ENCODE measurements at regions not wholly inside any gene's neighbourhood (a gene's known extent, or its start where the extent isn't known, plus 50 kb on each side); places are given as distances from the start of the nearest gene placed in this dataset.

DNA sequence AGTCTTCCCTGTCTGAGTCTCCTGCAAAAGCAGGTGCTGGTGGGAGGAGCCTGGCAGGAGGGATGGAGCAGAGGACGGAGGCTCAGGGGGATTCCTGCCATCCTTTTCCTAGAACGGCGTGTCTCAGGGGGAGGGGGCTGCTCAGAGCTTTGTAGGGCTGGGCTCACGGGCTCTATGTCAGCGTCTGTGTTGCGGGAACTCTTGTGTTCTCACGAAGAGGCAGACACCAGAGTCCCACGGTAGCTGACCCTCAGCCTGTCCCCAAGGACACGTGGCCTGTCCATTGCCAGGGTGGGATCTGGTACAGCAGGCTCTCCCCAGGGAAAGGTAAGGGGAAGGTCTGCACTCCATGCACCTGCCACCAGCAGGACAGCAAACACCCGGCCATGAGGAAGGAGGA is 1505.2 kb downstream of the TBC1D22A start (continued):
- TF ChIP-seq, protein P1, sequence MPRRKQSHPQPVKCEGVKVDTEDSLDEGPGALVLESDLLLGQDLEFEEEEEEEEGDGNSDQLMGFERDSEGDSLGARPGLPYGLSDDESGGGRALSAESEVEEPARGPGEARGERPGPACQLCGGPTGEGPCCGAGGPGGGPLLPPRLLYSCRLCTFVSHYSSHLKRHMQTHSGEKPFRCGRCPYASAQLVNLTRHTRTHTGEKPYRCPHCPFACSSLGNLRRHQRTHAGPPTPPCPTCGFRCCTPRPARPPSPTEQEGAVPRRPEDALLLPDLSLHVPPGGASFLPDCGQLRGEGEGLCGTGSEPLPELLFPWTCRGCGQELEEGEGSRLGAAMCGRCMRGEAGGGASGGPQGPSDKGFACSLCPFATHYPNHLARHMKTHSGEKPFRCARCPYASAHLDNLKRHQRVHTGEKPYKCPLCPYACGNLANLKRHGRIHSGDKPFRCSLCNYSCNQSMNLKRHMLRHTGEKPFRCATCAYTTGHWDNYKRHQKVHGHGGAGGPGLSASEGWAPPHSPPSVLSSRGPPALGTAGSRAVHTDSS (CRISPR knock-in tag; conservative IDR thresholded peaks at IDR 0.05) = no peak
- TF ChIP-seq ZNF446 (CRISPR knock-in tag; IDR thresholded peaks at IDR 0.05) (no peak), SAFB2 (CRISPR knock-in tag; IDR thresholded peaks at IDR 0.05; ENCODE audit: borderline replicate concordance, low read depth) (no peak), SIX4 (CRISPR knock-in tag; IDR thresholded peaks at IDR 0.05) (no peak), ZEB1 (IDR thresholded peaks at IDR 0.05; ENCODE audit: insufficient replicate concordance, low read depth) (no peak), IKZF4 (CRISPR knock-in tag; IDR thresholded peaks at IDR 0.05; ENCODE audit: borderline replicate concordance, low read depth, not compliant biosample characterization) (no peak), STAG1 (CRISPR knock-in tag; IDR thresholded peaks at IDR 0.05) (no peak), ZFP62 (CRISPR knock-in tag; IDR thresholded peaks at IDR 0.05) (no peak), ATF7-NPFF (CRISPR knock-in tag; IDR thresholded peaks at IDR 0.05; ENCODE audit: low read depth) (no peak)
- TF ChIP-seq, protein P2, sequence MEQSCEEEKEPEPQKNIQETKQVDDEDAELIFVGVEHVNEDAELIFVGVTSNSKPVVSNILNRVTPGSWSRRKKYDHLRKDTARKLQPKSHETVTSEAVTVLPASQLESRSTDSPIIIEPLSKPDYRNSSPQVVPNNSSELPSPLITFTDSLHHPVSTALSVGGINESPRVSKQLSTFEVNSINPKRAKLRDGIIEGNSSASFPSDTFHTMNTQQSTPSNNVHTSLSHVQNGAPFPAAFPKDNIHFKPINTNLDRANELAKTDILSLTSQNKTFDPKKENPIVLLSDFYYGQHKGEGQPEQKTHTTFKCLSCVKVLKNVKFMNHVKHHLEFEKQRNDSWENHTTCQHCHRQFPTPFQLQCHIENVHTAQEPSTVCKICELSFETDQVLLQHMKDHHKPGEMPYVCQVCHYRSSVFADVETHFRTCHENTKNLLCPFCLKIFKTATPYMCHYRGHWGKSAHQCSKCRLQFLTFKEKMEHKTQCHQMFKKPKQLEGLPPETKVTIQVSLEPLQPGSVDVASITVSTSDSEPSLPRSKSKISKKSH (CRISPR knock-in tag; IDR thresholded peaks at IDR 0.05; ENCODE audit: borderline replicate concordance) = no peak

DNA sequence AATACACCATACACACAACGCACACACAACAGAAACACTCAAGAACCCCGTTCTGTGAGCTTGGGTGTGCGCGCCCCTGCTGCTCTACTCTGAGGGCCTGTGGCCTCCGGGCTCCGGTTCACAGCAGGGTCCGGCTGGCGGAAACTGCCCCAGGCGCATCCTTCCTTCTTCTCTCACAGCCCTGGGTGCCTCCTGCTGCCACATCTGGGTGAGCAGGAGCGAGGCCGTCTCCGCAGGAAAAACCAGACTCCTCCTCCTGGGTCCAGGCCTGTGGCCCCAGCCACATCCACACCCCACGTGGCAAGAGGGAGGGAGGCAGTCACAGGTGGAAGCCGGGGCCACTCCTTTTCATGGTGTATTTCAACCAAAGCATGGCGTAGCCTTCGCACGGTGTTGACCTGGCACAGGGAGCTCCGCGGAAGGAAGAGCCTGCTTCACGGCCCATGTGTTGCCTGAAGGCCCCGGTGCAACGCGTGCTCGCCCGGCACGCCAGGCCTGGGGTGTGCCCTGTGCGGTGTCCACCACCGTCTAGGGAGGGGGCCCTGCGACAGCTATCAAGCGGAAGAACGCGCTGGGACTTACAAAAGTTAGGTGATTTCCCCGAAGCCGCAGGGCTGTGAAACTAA is 1502.7 kb downstream of the TBC1D22A start:
- intact Hi-C loops (cut with micrococcal nuclease; ENCODE audit: unreplicated experiment) (no loop called here), in situ Hi-C loops (cut with HindIII; ENCODE audit: extremely low pct_ligation_motif_present, low pct_unique_long_range_greater_than_20kb) (no loop called here)
- POLR2A ChIA-PET = no interaction called here
- no peak overlapping the region for H3K9ac ChIP-seq (ENCODE audit: insufficient read depth, low read depth, low read length)
- no peak overlapping the region for H2AFZ ChIP-seq (ENCODE audit: low read length)
- no peak for ATAC-seq
- H3K27ac ChIP-seq (ENCODE audit: extremely low read length, insufficient read depth, low read length) = no peak overlapping the region
- no peak overlapping the region for H3K4me2 ChIP-seq (ENCODE audit: low read depth, low read length)
- BruUV-seq (replicated peaks) = no TSS peak
- CTCF ChIA-PET (ENCODE audit: low intra/inter-chr PET ratio, low total read pairs) = no interaction called here
- DNase-seq (ENCODE audit: low spot score) = no peak
- no peaks in the 10 kb centered on the region for H4K20me1 ChIP-seq (ENCODE audit: insufficient read depth, low read length)
- WGBS (ENCODE audit: low lambda C conversion rate) = 52% methylated on average over 16 of the region's 34 CpGs
- peaks cover 3 to 36% of the 10 kb centered on the region in 2 experiments for H3K27me3 ChIP-seq (ENCODE audit: control insufficient read depth in 1 of 2, insufficient read depth in 2 of 2, low read length in 2 of 2)
- 0 out of 2 replicates have a peak, but pooled peaks cover 5% of the 10 kb centered on the region for H3K9me3 ChIP-seq (ENCODE audit: low read length)
- H3K36me3 ChIP-seq (replicated peaks in 1 of 2; ENCODE audit: control insufficient read depth in 1 of 2, insufficient read depth in 2 of 2, low read length in 2 of 2) = no peaks in the 10 kb centered on the region
- H3K4me3 ChIP-seq (replicated peaks in 1 of 3; ENCODE audit: insufficient read depth in 1 of 3, low read depth in 2 of 3, low read length in 3 of 3) = no peak overlapping the region
- H3K4me1 ChIP-seq (ENCODE audit: insufficient read depth, low read length) = no peaks in the 10 kb centered on the region
- TF ChIP-seq, protein P3, sequence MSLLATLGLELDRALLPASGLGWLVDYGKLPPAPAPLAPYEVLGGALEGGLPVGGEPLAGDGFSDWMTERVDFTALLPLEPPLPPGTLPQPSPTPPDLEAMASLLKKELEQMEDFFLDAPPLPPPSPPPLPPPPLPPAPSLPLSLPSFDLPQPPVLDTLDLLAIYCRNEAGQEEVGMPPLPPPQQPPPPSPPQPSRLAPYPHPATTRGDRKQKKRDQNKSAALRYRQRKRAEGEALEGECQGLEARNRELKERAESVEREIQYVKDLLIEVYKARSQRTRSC (CRISPR knock-in tag; IDR thresholded peaks at IDR 0.05; ENCODE audit: low read depth) = no peak
- TF ChIP-seq RAD51 (IDR thresholded peaks at IDR 0.05; ENCODE audit: borderline replicate concordance) = no peak
- no peak for TF ChIP-seq KDM2A (CRISPR knock-in tag; IDR thresholded peaks at IDR 0.05; ENCODE audit: borderline replicate concordance, low read depth)
- no peak for TF ChIP-seq TBP (CRISPR knock-in tag; IDR thresholded peaks at IDR 0.05)
- no peaks in the 10 kb centered on the region for H3K79me2 ChIP-seq (ENCODE audit: insufficient read depth, low read length)
- FAIRE-seq = no peak

All from HepG2 (cell line).